A673 (cell line): ENCODE measurements at regions not wholly inside any gene's neighbourhood (a gene's known extent, or its start where the extent isn't known, plus 50 kb on each side); places are given as distances from the start of the nearest gene placed in this dataset.

ENCODE experiments used
- CTCF ChIP-seq: fragments of 300-800, 200-600 bp; sonication (generic); conservative IDR thresholded peaks from 2 replicates; pipeline ENCODE4 v1.5.1; 2017; ENCODE audit warnings: low read depth, mild to moderate bottlenecking, antibody characterized with exemption, low read length, moderate library complexity, mixed read lengths
- EZH2 ChIP-seq: fragments of 200-600 bp; sonication (generic); IDR thresholded peaks from 2 replicates; pipeline ENCODE4 v1.6.1; 2017; ENCODE audit warnings: borderline replicate concordance, low read depth, mild to moderate bottlenecking, mixed read lengths, antibody characterized with exemption, low read length; ENCODE audit not compliant: poor library complexity, severe bottlenecking

GRCh38 chr2:15784106-15784885, 156.1 kb upstream of the MYCN start:
- no peak for TF ChIP-seq CTCF
- TF ChIP-seq EZH2, result no peak
